ENCODE measurements at regions not wholly inside any gene's neighbourhood (a gene's known extent, or its start where the extent isn't known, plus 50 kb on each side); places are given as distances from the start of the nearest gene placed in this dataset.

GRCh38 chr21:19256934-19257660 is 853.5 kb upstream of the TMPRSS15 start:
- Histone ChIP-seq H3K9ac (replicated peaks; ENCODE audit: extremely low read depth, insufficient read depth, low read length) (no peak overlapping the region), H3K4me3 (replicated peaks in 1 of 3; ENCODE audit: insufficient read depth in 1 of 3, low read depth in 1 of 3, low read length in 3 of 3) (no peak overlapping the region), H3K9me3 (replicated peaks; ENCODE audit: control insufficient read depth, insufficient read depth, low read length) (peaks cover 3% of the 10 kb centered on the region), H3K27me3 (ENCODE audit: control insufficient read depth in 2 of 2, insufficient read depth in 2 of 2, low read length in 2 of 2) (no peaks in the 10 kb centered on the region), H4K20me1 (replicated peaks; ENCODE audit: control insufficient read depth, extremely low read depth, insufficient read depth, low read length) (no peaks in the 10 kb centered on the region), H3K36me3 (ENCODE audit: control insufficient read depth in 2 of 2, extremely low read depth in 1 of 2, insufficient read depth in 2 of 2, low read length in 2 of 2) (no peaks in the 10 kb centered on the region), H3K4me2 (ENCODE audit: insufficient read depth, low read length) (no peak overlapping the region), H2AFZ (ENCODE audit: low read depth, low read length) (no peak overlapping the region), H3K79me2 (ENCODE audit: control insufficient read depth, insufficient read depth, low read length) (no peaks in the 10 kb centered on the region), H3K9me1 (replicated peaks; ENCODE audit: control insufficient read depth, extremely low read depth, insufficient read depth, low read length) (no peaks in the 10 kb centered on the region), H3K27ac (ENCODE audit: insufficient read depth, low read depth, low read length) (no peak overlapping the region), H3K4me1 (ENCODE audit: control insufficient read depth, extremely low read depth, insufficient read depth, low read length) (no peaks in the 10 kb centered on the region)
- CTCF ChIA-PET: no interaction called here
- intact Hi-C loops (cut with micrococcal nuclease): no loop called here
- BruUV-seq (replicated peaks): no TSS peak
- DNase-seq (ENCODE audit: low read depth, low spot score) (no peak), FAIRE-seq (no peak)
- dilution Hi-C loops (cut with MboI; ENCODE audit: extremely low pct_ligation_motif_present, low sequenced_read_pairs): no loop called here
- POLR2A ChIA-PET: no interaction called here
- no peak for TF ChIP-seq MAX (IDR thresholded peaks at IDR 0.05; ENCODE audit: insufficient read depth, insufficient read length)
- no peak for TF ChIP-seq FOS (IDR thresholded peaks at IDR 0.05; ENCODE audit: borderline replicate concordance, insufficient read depth, low read length)
- TF ChIP-seq EZH2 (IDR thresholded peaks at IDR 0.05; ENCODE audit: borderline replicate concordance, low read depth, low read length, severe bottlenecking): no peak
- TF ChIP-seq GATA2 (IDR thresholded peaks at IDR 0.05; ENCODE audit: insufficient read depth, insufficient read length, low read depth, low read length): no peak
- TF ChIP-seq CTCF (IDR thresholded peaks at IDR 0.05; ENCODE audit: extremely low read depth in 1 of 2, insufficient read depth in 1 of 2, low read depth in 1 of 2, low read length in 2 of 2): no peak
- no peak for TF ChIP-seq POLR2A (IDR thresholded peaks at IDR 0.05; ENCODE audit: low read depth, low read length)
- no peak for TF ChIP-seq JUN (IDR thresholded peaks at IDR 0.05; ENCODE audit: borderline replicate concordance, insufficient read depth, insufficient read length, low read depth)
- TF ChIP-seq POLR2AphosphoS5 (IDR thresholded peaks at IDR 0.05; ENCODE audit: insufficient read depth, low read depth, low read length): no peak
- no peak for TF ChIP-seq MYC (IDR thresholded peaks at IDR 0.05; ENCODE audit: low read depth, low read length)

Measured in endothelial cell of umbilical vein (primary cell).